ENCODE measurements at regions not wholly inside any gene's neighbourhood (a gene's known extent, or its start where the extent isn't known, plus 50 kb on each side); places are given as distances from the start of the nearest gene placed in this dataset.

- TF ChIP-seq, protein P1, sequence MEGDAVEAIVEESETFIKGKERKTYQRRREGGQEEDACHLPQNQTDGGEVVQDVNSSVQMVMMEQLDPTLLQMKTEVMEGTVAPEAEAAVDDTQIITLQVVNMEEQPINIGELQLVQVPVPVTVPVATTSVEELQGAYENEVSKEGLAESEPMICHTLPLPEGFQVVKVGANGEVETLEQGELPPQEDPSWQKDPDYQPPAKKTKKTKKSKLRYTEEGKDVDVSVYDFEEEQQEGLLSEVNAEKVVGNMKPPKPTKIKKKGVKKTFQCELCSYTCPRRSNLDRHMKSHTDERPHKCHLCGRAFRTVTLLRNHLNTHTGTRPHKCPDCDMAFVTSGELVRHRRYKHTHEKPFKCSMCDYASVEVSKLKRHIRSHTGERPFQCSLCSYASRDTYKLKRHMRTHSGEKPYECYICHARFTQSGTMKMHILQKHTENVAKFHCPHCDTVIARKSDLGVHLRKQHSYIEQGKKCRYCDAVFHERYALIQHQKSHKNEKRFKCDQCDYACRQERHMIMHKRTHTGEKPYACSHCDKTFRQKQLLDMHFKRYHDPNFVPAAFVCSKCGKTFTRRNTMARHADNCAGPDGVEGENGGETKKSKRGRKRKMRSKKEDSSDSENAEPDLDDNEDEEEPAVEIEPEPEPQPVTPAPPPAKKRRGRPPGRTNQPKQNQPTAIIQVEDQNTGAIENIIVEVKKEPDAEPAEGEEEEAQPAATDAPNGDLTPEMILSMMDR (conservative IDR thresholded peaks at IDR 0.05; ENCODE audit: low read depth, low read length): no peak
- no peak overlapping the region for H3K4me3 ChIP-seq (ENCODE audit: low read length)
- DNase-seq (ENCODE audit: low read depth): no peak
Measured at GRCh38 chr11:113574586-113574985, 99.4 kb upstream of the DRD2 start.

GRCh38 chr11:113574171-113574570 is 99.0 kb upstream of the DRD2 start:
- DNase-seq (ENCODE audit: low read depth): no peak
- no peak overlapping the region for H3K4me3 ChIP-seq (ENCODE audit: low read length)
- TF ChIP-seq, protein P1 (conservative IDR thresholded peaks at IDR 0.05; ENCODE audit: low read depth, low read length): no peak

DNA sequence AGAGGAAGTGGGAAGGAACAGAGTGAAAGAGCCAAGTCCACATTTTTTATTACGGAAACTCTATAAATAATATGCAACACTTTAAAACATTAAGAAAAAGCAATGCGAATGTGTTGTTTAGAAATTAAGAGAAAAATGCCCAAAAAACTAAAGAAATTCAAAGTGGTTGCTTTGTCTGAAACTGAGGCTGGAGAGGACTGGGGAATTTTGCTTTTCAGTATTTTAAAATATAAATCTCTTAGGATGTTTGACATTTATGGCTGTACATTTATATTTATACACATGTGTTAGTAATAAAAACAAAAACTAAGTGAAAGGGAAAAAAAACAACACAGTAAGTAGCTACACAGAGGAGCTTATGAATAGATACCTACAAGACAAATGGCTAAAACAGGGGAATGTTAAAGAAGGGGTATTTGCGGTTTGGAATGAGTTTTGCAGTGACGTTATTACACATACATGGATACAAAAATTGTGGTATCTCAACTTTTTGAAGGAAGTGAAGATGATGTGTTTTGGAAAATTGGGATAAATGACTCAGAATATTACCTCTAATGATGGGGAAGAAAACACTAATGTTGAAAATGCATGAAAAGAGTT is 97.0 kb upstream of the DRD2 start:
- TF ChIP-seq, protein P1 (conservative IDR thresholded peaks at IDR 0.05; ENCODE audit: low read depth, low read length): no peak
- DNase-seq (ENCODE audit: low read depth): no peak
- H3K4me3 ChIP-seq (ENCODE audit: low read length): no peak overlapping the region

- TF ChIP-seq, protein P1 (conservative IDR thresholded peaks at IDR 0.05; ENCODE audit: low read depth, low read length): no peak
- no peak for DNase-seq (ENCODE audit: low read depth)
- H3K4me3 ChIP-seq (ENCODE audit: low read length): no peak overlapping the region
Measured at GRCh38 chr11:113571531-113571930, 96.3 kb upstream of the DRD2 start.

GRCh38 chr11:113570906-113571305 is 95.7 kb upstream of the DRD2 start:
- H3K4me3 ChIP-seq (ENCODE audit: low read length): no peak overlapping the region
- no peak for DNase-seq (ENCODE audit: low read depth)
- TF ChIP-seq, protein P1 (conservative IDR thresholded peaks at IDR 0.05; ENCODE audit: low read depth, low read length): no peak

DNA sequence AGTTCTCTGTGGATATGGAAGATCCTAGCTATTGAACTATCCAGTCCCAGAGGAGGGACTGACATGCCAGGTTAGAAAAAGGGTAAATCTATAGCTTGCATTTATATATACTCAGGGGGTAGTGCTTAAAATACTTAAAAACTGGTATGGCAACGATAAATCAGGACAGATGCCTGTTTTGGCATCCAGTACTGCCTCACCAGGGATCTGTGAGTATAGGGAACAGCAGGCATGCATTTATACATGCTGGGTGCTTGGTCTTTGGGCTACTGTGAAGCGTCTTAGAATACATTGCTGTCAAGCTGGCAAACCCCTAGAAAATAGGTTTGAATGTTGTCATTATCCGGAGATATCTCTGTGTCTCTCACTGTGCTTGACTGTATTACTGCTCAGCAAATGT is 94.2 kb upstream of the DRD2 start:
- no peak overlapping the region for H3K4me3 ChIP-seq (ENCODE audit: low read length)
- TF ChIP-seq, protein P1 (conservative IDR thresholded peaks at IDR 0.05; ENCODE audit: low read depth, low read length): no peak
- no peak for DNase-seq (ENCODE audit: low read depth)

- no peak for DNase-seq (ENCODE audit: low read depth)
- TF ChIP-seq, protein P1 (conservative IDR thresholded peaks at IDR 0.05; ENCODE audit: low read depth, low read length): no peak
- no peak overlapping the region for H3K4me3 ChIP-seq (ENCODE audit: low read length)
Measured at GRCh38 chr11:113568566-113568965, 93.4 kb upstream of the DRD2 start.

Measured in retinal pigment epithelial cell (primary cell).